PFSK-1 (cell line): ENCODE measurements at regions not wholly inside any gene's neighbourhood (a gene's known extent, or its start where the extent isn't known, plus 50 kb on each side); places are given as distances from the start of the nearest gene placed in this dataset.

Experiments used
- FOXP2 ChIP-seq: optimal IDR thresholded peaks from 2 replicates; pipeline ENCODE3; 2011; ENCODE audit warnings: borderline replicate concordance, control low read depth, inconsistent platforms; ENCODE audit not compliant: insufficient read depth; ENCODE audit errors: extremely low read length, extremely low read depth
- POLR2AphosphoS5 ChIP-seq: IDR thresholded peaks from 2 replicates; pipeline ENCODE4 v1.6.1; 2012; ENCODE audit warnings: low read depth, mild to moderate bottlenecking, control low read depth, low read length, moderate library complexity
- SIN3A ChIP-seq: IDR thresholded peaks from 2 replicates; pipeline ENCODE4 v1.6.1; 2012; ENCODE audit warnings: mild to moderate bottlenecking, low read length, moderate library complexity, borderline replicate concordance; ENCODE audit not compliant: insufficient read depth
- TAF1 ChIP-seq: IDR thresholded peaks from 2 replicates; pipeline ENCODE4 v1.6.1; 2012; ENCODE audit warnings: low read length, control low read depth, borderline replicate concordance; ENCODE audit not compliant: insufficient read depth
- TF ChIP-seq, protein P1 (sequence below), 2 experiments: IDR thresholded peaks; 2 replicates each; pipeline versions ENCODE4 v1.6.1 to v1.8.0; 2011 to 2012; ENCODE audit warnings: low read depth in 2 of 2, low read length in 2 of 2, control low read depth in 1 of 2, inconsistent platforms in 1 of 2, mild to moderate bottlenecking in 1 of 2, moderate library complexity in 1 of 2; ENCODE audit not compliant: insufficient read depth in 1 of 2

DNA sequence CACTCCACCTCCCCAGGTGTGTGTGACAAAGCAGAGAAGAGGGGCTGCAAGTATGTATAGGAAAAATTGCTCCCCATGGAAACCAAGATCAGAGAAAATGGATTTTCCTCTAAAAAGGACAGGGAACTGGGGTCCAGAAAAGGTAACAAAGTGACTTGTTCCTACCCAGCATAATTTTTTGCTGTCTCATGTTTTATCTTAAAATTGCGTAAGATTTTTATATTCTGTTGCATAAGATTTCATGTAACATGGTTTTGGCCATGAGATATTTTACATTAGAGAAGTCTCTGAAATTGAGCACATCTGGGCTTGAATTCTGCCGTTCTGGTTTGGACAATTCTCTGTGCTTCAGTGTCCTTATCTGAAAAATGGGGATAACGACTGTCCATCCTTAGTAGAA is 335.7 kb upstream of the RORA start:
- no peak for TF ChIP-seq POLR2AphosphoS5
- TF ChIP-seq, protein P1, sequence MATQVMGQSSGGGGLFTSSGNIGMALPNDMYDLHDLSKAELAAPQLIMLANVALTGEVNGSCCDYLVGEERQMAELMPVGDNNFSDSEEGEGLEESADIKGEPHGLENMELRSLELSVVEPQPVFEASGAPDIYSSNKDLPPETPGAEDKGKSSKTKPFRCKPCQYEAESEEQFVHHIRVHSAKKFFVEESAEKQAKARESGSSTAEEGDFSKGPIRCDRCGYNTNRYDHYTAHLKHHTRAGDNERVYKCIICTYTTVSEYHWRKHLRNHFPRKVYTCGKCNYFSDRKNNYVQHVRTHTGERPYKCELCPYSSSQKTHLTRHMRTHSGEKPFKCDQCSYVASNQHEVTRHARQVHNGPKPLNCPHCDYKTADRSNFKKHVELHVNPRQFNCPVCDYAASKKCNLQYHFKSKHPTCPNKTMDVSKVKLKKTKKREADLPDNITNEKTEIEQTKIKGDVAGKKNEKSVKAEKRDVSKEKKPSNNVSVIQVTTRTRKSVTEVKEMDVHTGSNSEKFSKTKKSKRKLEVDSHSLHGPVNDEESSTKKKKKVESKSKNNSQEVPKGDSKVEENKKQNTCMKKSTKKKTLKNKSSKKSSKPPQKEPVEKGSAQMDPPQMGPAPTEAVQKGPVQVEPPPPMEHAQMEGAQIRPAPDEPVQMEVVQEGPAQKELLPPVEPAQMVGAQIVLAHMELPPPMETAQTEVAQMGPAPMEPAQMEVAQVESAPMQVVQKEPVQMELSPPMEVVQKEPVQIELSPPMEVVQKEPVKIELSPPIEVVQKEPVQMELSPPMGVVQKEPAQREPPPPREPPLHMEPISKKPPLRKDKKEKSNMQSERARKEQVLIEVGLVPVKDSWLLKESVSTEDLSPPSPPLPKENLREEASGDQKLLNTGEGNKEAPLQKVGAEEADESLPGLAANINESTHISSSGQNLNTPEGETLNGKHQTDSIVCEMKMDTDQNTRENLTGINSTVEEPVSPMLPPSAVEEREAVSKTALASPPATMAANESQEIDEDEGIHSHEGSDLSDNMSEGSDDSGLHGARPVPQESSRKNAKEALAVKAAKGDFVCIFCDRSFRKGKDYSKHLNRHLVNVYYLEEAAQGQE (IDR thresholded peaks at IDR 0.05; ENCODE audit: insufficient read depth in 1 of 2, low read depth in 2 of 2, low read length in 2 of 2): no peak
- TF ChIP-seq TAF1: no peak
- no peak for TF ChIP-seq SIN3A
- TF ChIP-seq FOXP2: no peak
